ENCODE measurements at regions not wholly inside any gene's neighbourhood (a gene's known extent, or its start where the extent isn't known, plus 50 kb on each side); places are given as distances from the start of the nearest gene placed in this dataset.

GRCh38 chr14:22300646-22301045, 288.4 kb downstream of the DAD1 start:
- ATAC-seq = no peak
- BruUV-seq (replicated peaks) = no TSS peak
- TF ChIP-seq KDM5A (IDR thresholded peaks at IDR 0.05; ENCODE audit: borderline replicate concordance, low read length) (no peak), RAD51 (IDR thresholded peaks at IDR 0.05; ENCODE audit: borderline replicate concordance) (0 out of 2 replicates have a peak, but pooled peaks have one; percentile 3)
- intact Hi-C loops (cut with micrococcal nuclease; ENCODE audit: unreplicated experiment) = no loop called here
- no peak for FAIRE-seq
- CTCF ChIA-PET (ENCODE audit: low intra/inter-chr PET ratio, low total read pairs) = no interaction called here
- in situ Hi-C loops (cut with HindIII; ENCODE audit: extremely low pct_ligation_motif_present, low pct_unique_long_range_greater_than_20kb) = no loop called here
- no peaks in the 10 kb centered on the region for H4K20me1 ChIP-seq (ENCODE audit: insufficient read depth, low read length)
- H2AFZ ChIP-seq (ENCODE audit: low read length) = no peak overlapping the region
- WGBS (ENCODE audit: low lambda C conversion rate) = 2% methylated on average over 2 of the region's 2 CpGs
- no peaks in the 10 kb centered on the region for H3K79me2 ChIP-seq (ENCODE audit: insufficient read depth, low read length)
- H3K36me3 ChIP-seq (replicated peaks in 1 of 2; ENCODE audit: control insufficient read depth in 1 of 2, insufficient read depth in 2 of 2, low read length in 2 of 2) = no peaks in the 10 kb centered on the region
- POLR2A ChIA-PET = no interaction called here
- peaks cover 0 to 17% of the 10 kb centered on the region in 2 experiments; a peak in 2 of 5 replicates for H3K27me3 ChIP-seq (ENCODE audit: control insufficient read depth in 1 of 2, insufficient read depth in 2 of 2, low read length in 2 of 2)
- DNase-seq (ENCODE audit: low spot score) = no peak
- no peak overlapping the region for H3K9ac ChIP-seq (ENCODE audit: insufficient read depth, low read depth, low read length)
- no peak overlapping the region for H3K4me2 ChIP-seq (ENCODE audit: low read depth, low read length)
- H3K4me3 ChIP-seq (replicated peaks in 1 of 3; ENCODE audit: insufficient read depth in 1 of 3, low read depth in 2 of 3, low read length in 3 of 3) = no peak overlapping the region
- no peaks in the 10 kb centered on the region for H3K9me3 ChIP-seq (ENCODE audit: low read length)
- H3K27ac ChIP-seq (ENCODE audit: extremely low read length, insufficient read depth, low read length) = no peak overlapping the region
- peaks cover 13% of the 10 kb centered on the region for H3K4me1 ChIP-seq (ENCODE audit: insufficient read depth, low read length)

GRCh38 chr14:22297376-22297775, 291.6 kb downstream of the DAD1 start:
- Histone ChIP-seq H3K4me2 (ENCODE audit: low read depth, low read length) (no peak overlapping the region), H3K9ac (ENCODE audit: insufficient read depth, low read depth, low read length) (no peak overlapping the region), H3K9me3 (ENCODE audit: low read length) (no peaks in the 10 kb centered on the region), H2AFZ (ENCODE audit: low read length) (no peak overlapping the region), H3K36me3 (replicated peaks in 1 of 2; ENCODE audit: control insufficient read depth in 1 of 2, insufficient read depth in 2 of 2, low read length in 2 of 2) (no peaks in the 10 kb centered on the region), H3K79me2 (ENCODE audit: insufficient read depth, low read length) (no peaks in the 10 kb centered on the region), H3K27me3 (ENCODE audit: control insufficient read depth in 1 of 2, insufficient read depth in 2 of 2, low read length in 2 of 2) (peaks cover 0 to 21% of the 10 kb centered on the region in 2 experiments; a peak in 2 of 5 replicates), H4K20me1 (ENCODE audit: insufficient read depth, low read length) (no peaks in the 10 kb centered on the region), H3K4me3 (replicated peaks in 1 of 3; ENCODE audit: insufficient read depth in 1 of 3, low read depth in 2 of 3, low read length in 3 of 3) (no peak overlapping the region), H3K4me1 (ENCODE audit: insufficient read depth, low read length) (peaks cover 13% of the 10 kb centered on the region), H3K27ac (ENCODE audit: extremely low read length, insufficient read depth, low read length) (no peak overlapping the region)
- POLR2A ChIA-PET = no interaction called here
- CTCF ChIA-PET (ENCODE audit: low intra/inter-chr PET ratio, low total read pairs) = no interaction called here
- no peak for DNase-seq (ENCODE audit: low spot score)
- no TSS peak for BruUV-seq (replicated peaks)
- no peak for ATAC-seq
- in situ Hi-C loops (cut with HindIII; ENCODE audit: extremely low pct_ligation_motif_present, low pct_unique_long_range_greater_than_20kb) = no loop called here
- WGBS (ENCODE audit: low lambda C conversion rate) = 0% methylated on average over 1 of the region's 1 CpG
- TF ChIP-seq ZNF674 (CRISPR knock-in tag; IDR thresholded peaks at IDR 0.05; ENCODE audit: low read depth) (no peak), ZNF33A (CRISPR knock-in tag; IDR thresholded peaks at IDR 0.05; ENCODE audit: borderline replicate concordance) (no peak), SCMH1 (CRISPR knock-in tag; IDR thresholded peaks at IDR 0.05; ENCODE audit: borderline replicate concordance) (no peak), MNT (IDR thresholded peaks at IDR 0.05) (no peak), TIGD3 (CRISPR knock-in tag; IDR thresholded peaks at IDR 0.05; ENCODE audit: borderline replicate concordance) (no peak), ZNF362 (CRISPR knock-in tag; IDR thresholded peaks at IDR 0.05; ENCODE audit: borderline replicate concordance) (no peak), CSRNP1 (CRISPR knock-in tag; IDR thresholded peaks at IDR 0.05) (no peak), TCF12 (IDR thresholded peaks at IDR 0.05) (no peak), TCF12 (CRISPR knock-in tag; IDR thresholded peaks at IDR 0.05) (no peak), ZFY (CRISPR knock-in tag; IDR thresholded peaks at IDR 0.05) (no peak), THYN1 (CRISPR knock-in tag; IDR thresholded peaks at IDR 0.05; ENCODE audit: borderline replicate concordance, low read depth) (no peak)
- no peak for FAIRE-seq
- intact Hi-C loops (cut with micrococcal nuclease; ENCODE audit: unreplicated experiment) = no loop called here

Data from HepG2 (cell line).